SK-N-SH (cell line): ENCODE measurements at regions not wholly inside any gene's neighbourhood (a gene's known extent, or its start where the extent isn't known, plus 50 kb on each side); places are given as distances from the start of the nearest gene placed in this dataset.
"Not testable (repeated sequence)": the region's sequence is repeated elsewhere in the genome, so short reads cannot be mapped to it uniquely, and the experiment has no call there.

Source experiments
- ELF1 ChIP-seq: IDR thresholded peaks from 2 replicates; pipeline ENCODE4 v1.4.0; 2012
- NRF1 ChIP-seq: IDR thresholded peaks from 2 replicates; pipeline ENCODE4 v1.6.1; 2012; ENCODE audit warnings: low read depth, mild to moderate bottlenecking, low read length
- RAD21 ChIP-seq: IDR thresholded peaks from 2 replicates; pipeline ENCODE4 v1.6.1; 2012; ENCODE audit warnings: mild to moderate bottlenecking, low read length
- RCOR1 ChIP-seq: fragments of 150-350 bp; IDR thresholded peaks from 2 replicates; pipeline ENCODE4 v1.6.1; 2017; ENCODE audit warnings: antibody characterized with exemption, low read length
- TEAD4 ChIP-seq: IDR thresholded peaks from 2 replicates; pipeline ENCODE4 v1.4.0; 2012; ENCODE audit warnings: mild to moderate bottlenecking, borderline replicate concordance; ENCODE audit not compliant: insufficient read depth
- USF2 ChIP-seq: fragments of 150-350 bp; IDR thresholded peaks from 2 replicates; pipeline ENCODE4 v1.6.1; 2017; ENCODE audit warnings: antibody characterized with exemption, low read length, low read depth, borderline replicate concordance
- YY1 ChIP-seq: IDR thresholded peaks from 2 replicates; pipeline ENCODE4 v1.4.0; 2012; ENCODE audit warnings: low read depth, mild to moderate bottlenecking
- ZBTB33 ChIP-seq: IDR thresholded peaks from 2 replicates; pipeline ENCODE4 v1.4.0; 2012; ENCODE audit warnings: low read depth, borderline replicate concordance
- TF ChIP-seq, protein P1 (sequence below): fragments of 200-600 bp; sonication (generic); IDR thresholded peaks from 2 replicates; pipeline ENCODE4 v1.6.1; 2017; ENCODE audit warnings: antibody characterized with exemption, mild to moderate bottlenecking, moderate library complexity

GRCh38 chr14:106750089-106750488 lies 1223.7 kb downstream of the TMEM121 start:
- TF ChIP-seq, protein P1, sequence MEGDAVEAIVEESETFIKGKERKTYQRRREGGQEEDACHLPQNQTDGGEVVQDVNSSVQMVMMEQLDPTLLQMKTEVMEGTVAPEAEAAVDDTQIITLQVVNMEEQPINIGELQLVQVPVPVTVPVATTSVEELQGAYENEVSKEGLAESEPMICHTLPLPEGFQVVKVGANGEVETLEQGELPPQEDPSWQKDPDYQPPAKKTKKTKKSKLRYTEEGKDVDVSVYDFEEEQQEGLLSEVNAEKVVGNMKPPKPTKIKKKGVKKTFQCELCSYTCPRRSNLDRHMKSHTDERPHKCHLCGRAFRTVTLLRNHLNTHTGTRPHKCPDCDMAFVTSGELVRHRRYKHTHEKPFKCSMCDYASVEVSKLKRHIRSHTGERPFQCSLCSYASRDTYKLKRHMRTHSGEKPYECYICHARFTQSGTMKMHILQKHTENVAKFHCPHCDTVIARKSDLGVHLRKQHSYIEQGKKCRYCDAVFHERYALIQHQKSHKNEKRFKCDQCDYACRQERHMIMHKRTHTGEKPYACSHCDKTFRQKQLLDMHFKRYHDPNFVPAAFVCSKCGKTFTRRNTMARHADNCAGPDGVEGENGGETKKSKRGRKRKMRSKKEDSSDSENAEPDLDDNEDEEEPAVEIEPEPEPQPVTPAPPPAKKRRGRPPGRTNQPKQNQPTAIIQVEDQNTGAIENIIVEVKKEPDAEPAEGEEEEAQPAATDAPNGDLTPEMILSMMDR = not testable (repeated sequence)
- TF ChIP-seq NRF1, ELF1, YY1, TEAD4, RAD21, USF2, RCOR1, ZBTB33: not testable (repeated sequence)
